Stimulated activated naive CD8-positive, alpha-beta T cell treated with anti-CD3 and anti-CD28 coated beads, Interleukin-15, Interleukin-2, amounts not matched to agents 100 ng/mL and 50 ng/mL, for 24 hours (primary cell): ENCODE measurements at regions not wholly inside any gene's neighbourhood (a gene's known extent, or its start where the extent isn't known, plus 50 kb on each side); places are given as distances from the start of the nearest gene placed in this dataset.

Experiments
- H3K27ac Mint-ChIP-seq: one replicate; pipeline ENCODE4 v1.8.0; 2021; ENCODE audit warnings: mild to moderate bottlenecking, mixed read lengths
- H3K27me3 Mint-ChIP-seq: one replicate; pipeline ENCODE4 v1.8.0; 2021; ENCODE audit warnings: mixed read lengths
- H3K36me3 Mint-ChIP-seq: one replicate; pipeline ENCODE4 v1.8.0; 2021; ENCODE audit warnings: low read depth, mixed read lengths
- H3K4me1 Mint-ChIP-seq: one replicate; pipeline ENCODE4 v1.8.0; 2021; ENCODE audit warnings: low read depth, mixed read lengths
- H3K4me3 Mint-ChIP-seq: one replicate; pipeline ENCODE4 v1.8.0; 2021; ENCODE audit warnings: mild to moderate bottlenecking, mixed read lengths
- H3K9me3 Mint-ChIP-seq: one replicate; pipeline ENCODE4 v1.8.0; 2021; ENCODE audit warnings: mixed read lengths

GRCh38 chr18:72940509-72940908 is 72.7 kb upstream of the NETO1 start:
- no peaks in the 10 kb centered on the region for H3K27me3 Mint-ChIP-seq
- H3K9me3 Mint-ChIP-seq, result peaks cover 3% of the 10 kb centered on the region

GRCh38 chr18:72935744-72936143 is 68.0 kb upstream of the NETO1 start:
- H3K9me3 Mint-ChIP-seq, result no peaks in the 10 kb centered on the region
- H3K4me3 Mint-ChIP-seq, result no peak overlapping the region
- no peak overlapping the region for H3K27ac Mint-ChIP-seq
- no peaks in the 10 kb centered on the region for H3K27me3 Mint-ChIP-seq
- H3K36me3 Mint-ChIP-seq, result no peaks in the 10 kb centered on the region
- H3K4me1 Mint-ChIP-seq, result no peaks in the 10 kb centered on the region

More at GRCh38 chr18:72940509-72940908, 72.7 kb upstream of the NETO1 start:
- no peaks in the 10 kb centered on the region for H3K36me3 Mint-ChIP-seq
- no peak overlapping the region for H3K27ac Mint-ChIP-seq
- H3K4me3 Mint-ChIP-seq, result no peak overlapping the region
- H3K4me1 Mint-ChIP-seq, result no peaks in the 10 kb centered on the region

DNA sequence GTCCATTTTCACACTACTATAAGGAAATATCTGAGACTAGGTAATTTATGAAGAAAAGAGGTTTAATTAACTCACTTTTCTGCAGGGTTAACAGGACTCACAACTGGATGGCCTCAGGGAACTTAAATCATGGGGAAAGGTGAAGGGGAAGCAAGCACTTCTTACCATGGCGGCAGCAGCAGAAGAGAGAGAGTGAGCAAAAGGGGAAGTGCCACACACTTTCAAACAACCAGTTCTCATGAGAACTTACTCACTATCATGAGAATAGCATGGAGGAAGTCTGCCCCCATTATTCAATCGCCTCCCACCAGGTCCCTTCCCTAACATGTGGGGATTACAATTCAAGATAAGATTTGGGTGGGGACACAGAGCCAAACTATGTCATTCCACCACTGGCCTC is 55.1 kb upstream of the NETO1 start:
- no peaks in the 10 kb centered on the region for H3K36me3 Mint-ChIP-seq
- no peaks in the 10 kb centered on the region for H3K4me1 Mint-ChIP-seq
- no peaks in the 10 kb centered on the region for H3K27me3 Mint-ChIP-seq
- peaks cover 20% of the 10 kb centered on the region for H3K9me3 Mint-ChIP-seq
- H3K27ac Mint-ChIP-seq, result no peak overlapping the region
- H3K4me3 Mint-ChIP-seq, result no peak overlapping the region
